Neuronal stem cell (in vitro differentiated cells): ENCODE measurements at regions not wholly inside any gene's neighbourhood (a gene's known extent, or its start where the extent isn't known, plus 50 kb on each side); places are given as distances from the start of the nearest gene placed in this dataset.

Source experiments
- DNase-seq: peaks from one replicate; pipeline ENCODE4 v3.0.0-alpha.2; 2013; ENCODE audit warnings: low spot score
- H2AFZ ChIP-seq: one replicate; pipeline ENCODE4 v1.6.1; 2013; ENCODE audit warnings: mild to moderate bottlenecking, low read length, inconsistent platforms
- H2AK5ac ChIP-seq: 2 replicates; pipeline ENCODE4 v1.6.1; 2013; ENCODE audit warnings: low read depth, mild to moderate bottlenecking, inconsistent platforms, low read length, moderate library complexity, mixed read lengths
- H2BK120ac ChIP-seq: 2 replicates; pipeline ENCODE4 v1.6.1; 2013; ENCODE audit warnings: low read depth, mild to moderate bottlenecking, inconsistent platforms, low read length, moderate library complexity, mixed read lengths
- H2BK12ac ChIP-seq: one replicate; pipeline ENCODE4 v1.6.1; 2013; ENCODE audit warnings: low read length, inconsistent platforms
- H2BK15ac ChIP-seq: 2 replicates; pipeline ENCODE4 v1.6.1; 2013; ENCODE audit warnings: mild to moderate bottlenecking, low read length, inconsistent platforms, mixed read lengths
- H2BK5ac ChIP-seq: one replicate; pipeline ENCODE4 v1.6.1; 2013; ENCODE audit warnings: inconsistent platforms, mild to moderate bottlenecking, low read length, moderate library complexity
- H3K14ac ChIP-seq: one replicate; pipeline ENCODE4 v1.6.1; 2013; ENCODE audit warnings: low read length, inconsistent platforms
- H3K18ac ChIP-seq: 2 replicates; pipeline ENCODE4 v1.6.1; 2013; ENCODE audit warnings: low read length, inconsistent platforms
- H3K23ac ChIP-seq: 2 replicates; pipeline ENCODE4 v1.6.1; 2013; ENCODE audit warnings: low read depth, mild to moderate bottlenecking, mixed read lengths, low read length, inconsistent platforms; ENCODE audit not compliant: poor library complexity
- H3K27ac ChIP-seq: replicated peaks from 3 replicates; pipeline ENCODE4 v1.5.1; 2013; ENCODE audit warnings: low read length, inconsistent platforms
- H3K27me3 ChIP-seq, 3 experiments: 2 replicates each; pipeline ENCODE4 v1.6.1; 2013; ENCODE audit warnings: low read length in 3 of 3, mild to moderate bottlenecking in 2 of 3, inconsistent platforms in 1 of 3, low read depth in 1 of 3, mixed read lengths in 1 of 3, moderate library complexity in 1 of 3; ENCODE audit not compliant: control insufficient read depth in 3 of 3, insufficient read depth in 3 of 3
- H3K36me3 ChIP-seq, 2 donors: replicated peaks in 1 of 2; 2 replicates each; pipeline ENCODE4 v1.6.1; 2013; ENCODE audit warnings: low read length in 2 of 2; ENCODE audit not compliant: control insufficient read depth in 2 of 2, insufficient read depth in 2 of 2
- H3K4ac ChIP-seq: 2 replicates; pipeline ENCODE4 v1.6.1; 2013; ENCODE audit warnings: inconsistent platforms, mild to moderate bottlenecking, low read length, moderate library complexity
- H3K4me1 ChIP-seq, 2 donors: 1 replicate in 1 of 2; 2 replicates in 1 of 2; pipeline ENCODE4 v1.6.1; 2013; ENCODE audit warnings: low read length in 2 of 2, low read depth in 1 of 2; ENCODE audit not compliant: control insufficient read depth in 2 of 2, insufficient read depth in 1 of 2
- H3K4me2 ChIP-seq: one replicate; pipeline ENCODE4 v1.6.1; 2013; ENCODE audit warnings: mild to moderate bottlenecking, low read length, inconsistent platforms; ENCODE audit not compliant: insufficient read depth, poor library complexity, severe bottlenecking
- H3K4me3 ChIP-seq, 2 donors: 2 replicates each; pipeline ENCODE4 v1.5.1; 2013; ENCODE audit warnings: low read length in 2 of 2, mild to moderate bottlenecking in 2 of 2, inconsistent platforms in 1 of 2, moderate library complexity in 1 of 2
- H3K79me1 ChIP-seq: one replicate; pipeline ENCODE4 v1.6.1; 2013; ENCODE audit warnings: low read depth, mild to moderate bottlenecking, inconsistent platforms, low read length, moderate library complexity
- H3K9ac ChIP-seq: one replicate; pipeline ENCODE4 v1.6.1; 2013; ENCODE audit warnings: mild to moderate bottlenecking, low read depth, low read length, inconsistent platforms; ENCODE audit not compliant: poor library complexity
- H3K9me3 ChIP-seq, 2 donors: replicated peaks in 1 of 2; 2 replicates each; pipeline versions ENCODE3 to v1.6.1; 2013; ENCODE audit warnings: low read length in 2 of 2, mild to moderate bottlenecking in 2 of 2, inconsistent platforms in 1 of 2, low read depth in 1 of 2, mixed read lengths in 1 of 2, moderate library complexity in 1 of 2; ENCODE audit not compliant: control insufficient read depth in 2 of 2, insufficient read depth in 1 of 2
- H4K8ac ChIP-seq: one replicate; pipeline ENCODE4 v1.6.1; 2013; ENCODE audit warnings: low read depth, mild to moderate bottlenecking, inconsistent platforms, low read length, moderate library complexity
- H4K91ac ChIP-seq: one replicate; pipeline ENCODE4 v1.6.1; 2013; ENCODE audit warnings: low read length, low read depth, mild to moderate bottlenecking, inconsistent platforms; ENCODE audit not compliant: poor library complexity
- WGBS, 2 donors: extraction: QIAGEN DNeasy Blood & Tissue Kit; methylation state at CpG; one replicate each; pipeline ENCODE4 v1.1.7; 2013; ENCODE audit warnings: missing lambda C conversion rate in 2 of 2, mixed read lengths in 1 of 2; ENCODE audit not compliant: insufficient read length in 2 of 2, insufficient replicate concordance in 1 of 2; ENCODE audit errors: extremely low coverage in 2 of 2; 5-methylcytosine and 5-hydroxymethylcytosine counted together

DNA sequence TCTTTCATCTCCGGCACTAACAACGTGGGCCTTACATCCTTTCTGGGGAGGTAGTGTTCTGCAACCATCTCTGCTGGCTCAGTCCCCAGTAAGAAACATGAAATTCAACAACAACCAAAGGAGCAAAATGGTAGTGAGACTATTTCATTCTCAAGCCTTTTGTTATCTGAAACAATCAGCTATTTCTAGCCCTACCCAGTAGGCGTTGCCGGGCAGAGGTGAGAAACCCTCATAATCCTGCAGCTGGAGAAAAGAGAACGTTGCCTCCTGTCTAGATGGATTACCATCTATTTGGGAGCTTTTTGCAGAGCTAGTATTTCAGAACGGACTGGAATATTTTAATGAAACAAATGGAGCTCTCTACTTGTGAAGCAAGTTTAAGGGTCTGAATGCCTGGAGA is 66.4 kb upstream of the GPR174 start:
- Histone ChIP-seq H3K27ac (no peak overlapping the region), H3K14ac (no peak overlapping the region), H3K4me3 (no peak overlapping the region), H3K4ac (no peak overlapping the region), H2BK120ac (no peak overlapping the region), H2BK15ac (no peak overlapping the region), H2AK5ac (no peak overlapping the region), H2BK12ac (no peak overlapping the region), H3K79me1 (no peaks in the 10 kb centered on the region), H4K91ac (no peak overlapping the region), H3K23ac (no peak overlapping the region), H3K4me1 (no peaks in the 10 kb centered on the region), H2BK5ac (no peak overlapping the region), H3K36me3 (no peaks in the 10 kb centered on the region), H2AFZ (no peak overlapping the region), H3K9ac (no peak overlapping the region), H3K27me3 (no peaks in the 10 kb centered on the region), H4K8ac (no peak overlapping the region), H3K9me3 (no peaks in the 10 kb centered on the region), H3K4me2 (no peak overlapping the region), H3K18ac (no peak overlapping the region)
- WGBS, 2 donors: no CpG with 5 or more reads among the region's 6 CpGs
- no peak for DNase-seq

DNA sequence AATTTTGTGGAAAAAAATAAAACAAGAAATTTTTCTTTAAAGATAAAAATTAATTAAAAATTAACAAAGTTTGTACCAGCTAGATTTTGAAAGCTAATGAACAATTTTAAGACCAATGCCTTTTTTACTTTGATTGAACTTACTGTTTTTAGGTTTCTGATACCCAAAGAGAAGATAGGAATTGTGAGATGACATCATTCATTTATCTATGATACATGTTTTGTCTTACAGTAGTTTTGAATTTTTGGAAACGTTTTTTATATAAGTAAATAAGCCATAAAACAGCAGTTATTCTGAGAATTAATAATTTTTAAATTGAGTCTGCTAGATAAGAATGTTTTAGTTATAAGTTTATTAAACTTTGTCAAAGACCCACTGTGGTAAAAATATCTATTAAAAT is 65.0 kb upstream of the GPR174 start:
- Histone ChIP-seq H2AFZ (no peak overlapping the region), H3K27ac (no peak overlapping the region), H4K91ac (no peak overlapping the region), H3K9me3 (no peaks in the 10 kb centered on the region), H4K8ac (no peak overlapping the region), H3K18ac (no peak overlapping the region), H2BK15ac (no peak overlapping the region), H3K4me2 (no peak overlapping the region), H2AK5ac (no peak overlapping the region), H2BK5ac (no peak overlapping the region), H3K4ac (no peak overlapping the region), H2BK12ac (no peak overlapping the region), H3K23ac (no peak overlapping the region), H3K27me3 (no peaks in the 10 kb centered on the region), H3K4me1 (no peaks in the 10 kb centered on the region), H3K79me1 (no peaks in the 10 kb centered on the region), H2BK120ac (no peak overlapping the region), H3K9ac (no peak overlapping the region), H3K14ac (no peak overlapping the region), H3K36me3 (no peaks in the 10 kb centered on the region), H3K4me3 (no peak overlapping the region)
- WGBS, 2 donors: no CpG with 5 or more reads among the region's 1 CpG
- no peak for DNase-seq

DNA sequence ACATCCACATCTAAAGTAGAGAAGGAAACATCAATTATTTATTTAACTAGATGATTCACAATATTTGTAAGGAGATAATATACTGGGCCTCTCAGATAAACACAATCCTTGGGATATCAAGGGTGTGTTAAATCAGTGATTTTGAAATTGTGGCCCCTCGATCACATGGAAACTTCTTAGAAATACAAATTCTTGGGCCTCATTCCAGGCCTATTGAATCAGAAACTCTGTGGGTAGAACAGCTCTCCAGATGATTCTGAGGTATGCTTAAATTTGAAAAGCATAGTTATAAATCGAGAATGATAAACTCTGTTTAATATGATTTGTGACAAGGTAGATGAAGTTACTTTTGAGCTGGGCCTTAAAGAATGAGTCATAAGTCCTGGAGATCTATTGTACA is 64.3 kb upstream of the GPR174 start:
- Histone ChIP-seq H3K18ac (no peak overlapping the region), H2BK12ac (no peak overlapping the region), H3K27me3 (no peaks in the 10 kb centered on the region), H2BK5ac (no peak overlapping the region), H2BK120ac (no peak overlapping the region), H3K14ac (no peak overlapping the region), H3K4me1 (no peaks in the 10 kb centered on the region), H3K36me3 (no peaks in the 10 kb centered on the region), H2AK5ac (no peak overlapping the region), H3K9ac (no peak overlapping the region), H2BK15ac (no peak overlapping the region), H3K79me1 (no peaks in the 10 kb centered on the region), H3K4me2 (no peak overlapping the region), H3K23ac (no peak overlapping the region), H2AFZ (no peak overlapping the region), H4K91ac (no peak overlapping the region), H3K9me3 (no peaks in the 10 kb centered on the region), H3K27ac (no peak overlapping the region), H3K4ac (no peak overlapping the region), H4K8ac (no peak overlapping the region), H3K4me3 (no peak overlapping the region)
- no peak for DNase-seq
- WGBS, 2 donors: no CpG with 5 or more reads among the region's 2 CpGs

GRCh38 chrX:79081895-79082512 is 62.5 kb upstream of the GPR174 start:
- no peak overlapping the region for H2BK5ac ChIP-seq
- no peak overlapping the region for H3K14ac ChIP-seq
- H3K18ac ChIP-seq: no peak overlapping the region
- H4K91ac ChIP-seq: no peak overlapping the region
- H3K36me3 ChIP-seq: no peaks in the 10 kb centered on the region
- DNase-seq: peak; percentile 14
- no peak overlapping the region for H3K9ac ChIP-seq
- WGBS, 2 donors: no CpG with 5 or more reads among the region's 6 CpGs
- H3K27me3 ChIP-seq: no peaks in the 10 kb centered on the region
- H3K4ac ChIP-seq: no peak overlapping the region
- H2BK12ac ChIP-seq: no peak overlapping the region
- no peaks in the 10 kb centered on the region for H3K9me3 ChIP-seq
- H3K4me2 ChIP-seq: no peak overlapping the region
- H3K4me3 ChIP-seq: no peak overlapping the region
- no peak overlapping the region for H2AFZ ChIP-seq
- H3K27ac ChIP-seq: no peak overlapping the region
- H2BK15ac ChIP-seq: no peak overlapping the region
- H2BK120ac ChIP-seq: no peak overlapping the region
- H2AK5ac ChIP-seq: no peak overlapping the region
- no peak overlapping the region for H4K8ac ChIP-seq
- H3K4me1 ChIP-seq: no peaks in the 10 kb centered on the region
- no peaks in the 10 kb centered on the region for H3K79me1 ChIP-seq
- H3K23ac ChIP-seq: no peak overlapping the region
